ENCODE measurements at regions not wholly inside any gene's neighbourhood (a gene's known extent, or its start where the extent isn't known, plus 50 kb on each side); places are given as distances from the start of the nearest gene placed in this dataset.

GRCh38 chr7:124443762-124444161, 321.8 kb downstream of the GPR37 start:
- H4K20me1 ChIP-seq (ENCODE audit: insufficient read depth, low read length), result no peaks in the 10 kb centered on the region
- H3K4me2 ChIP-seq (ENCODE audit: insufficient read depth, low read length), result no peak overlapping the region
- no peaks in the 10 kb centered on the region for H3K79me2 ChIP-seq (ENCODE audit: insufficient read depth, low read length)
- H3K9ac ChIP-seq (ENCODE audit: low read depth, low read length), result no peak overlapping the region
- ATAC-seq (ENCODE audit: insufficient read depth, low read depth) (no peak), DNase-seq (no peak)
- no peak overlapping the region for H3K4me3 ChIP-seq (ENCODE audit: low read depth in 1 of 2, low read length in 2 of 2)
- H2AFZ ChIP-seq (ENCODE audit: low read depth, low read length), result no peak overlapping the region
- TF ChIP-seq, protein P1, sequence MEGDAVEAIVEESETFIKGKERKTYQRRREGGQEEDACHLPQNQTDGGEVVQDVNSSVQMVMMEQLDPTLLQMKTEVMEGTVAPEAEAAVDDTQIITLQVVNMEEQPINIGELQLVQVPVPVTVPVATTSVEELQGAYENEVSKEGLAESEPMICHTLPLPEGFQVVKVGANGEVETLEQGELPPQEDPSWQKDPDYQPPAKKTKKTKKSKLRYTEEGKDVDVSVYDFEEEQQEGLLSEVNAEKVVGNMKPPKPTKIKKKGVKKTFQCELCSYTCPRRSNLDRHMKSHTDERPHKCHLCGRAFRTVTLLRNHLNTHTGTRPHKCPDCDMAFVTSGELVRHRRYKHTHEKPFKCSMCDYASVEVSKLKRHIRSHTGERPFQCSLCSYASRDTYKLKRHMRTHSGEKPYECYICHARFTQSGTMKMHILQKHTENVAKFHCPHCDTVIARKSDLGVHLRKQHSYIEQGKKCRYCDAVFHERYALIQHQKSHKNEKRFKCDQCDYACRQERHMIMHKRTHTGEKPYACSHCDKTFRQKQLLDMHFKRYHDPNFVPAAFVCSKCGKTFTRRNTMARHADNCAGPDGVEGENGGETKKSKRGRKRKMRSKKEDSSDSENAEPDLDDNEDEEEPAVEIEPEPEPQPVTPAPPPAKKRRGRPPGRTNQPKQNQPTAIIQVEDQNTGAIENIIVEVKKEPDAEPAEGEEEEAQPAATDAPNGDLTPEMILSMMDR (IDR thresholded peaks at IDR 0.05; ENCODE audit: borderline replicate concordance, extremely low read depth, low read length, poor library complexity, severe bottlenecking), result no peak
- no peak for TF ChIP-seq EZH2 (IDR thresholded peaks at IDR 0.05; ENCODE audit: borderline replicate concordance, low read depth, low read length, severe bottlenecking)
- no peak overlapping the region for H3K27ac ChIP-seq (ENCODE audit: low read length)
- no peaks in the 10 kb centered on the region for H3K36me3 ChIP-seq (ENCODE audit: insufficient read depth, low read length)
- no peaks in the 10 kb centered on the region for H3K4me1 ChIP-seq (ENCODE audit: insufficient read depth, low read length)
- no peaks in the 10 kb centered on the region for H3K9me3 ChIP-seq (ENCODE audit: insufficient read depth, low read length, severe bottlenecking)
- no peaks in the 10 kb centered on the region for H3K27me3 ChIP-seq (ENCODE audit: insufficient read depth, low read length, poor library complexity)

GRCh38 chr7:124440081-124440480, 325.5 kb downstream of the GPR37 start:
- Histone ChIP-seq H3K4me2 (ENCODE audit: insufficient read depth, low read length) (no peak overlapping the region), H3K27ac (ENCODE audit: low read length) (no peak overlapping the region)
- no peak for ATAC-seq (ENCODE audit: insufficient read depth, low read depth)

DNA sequence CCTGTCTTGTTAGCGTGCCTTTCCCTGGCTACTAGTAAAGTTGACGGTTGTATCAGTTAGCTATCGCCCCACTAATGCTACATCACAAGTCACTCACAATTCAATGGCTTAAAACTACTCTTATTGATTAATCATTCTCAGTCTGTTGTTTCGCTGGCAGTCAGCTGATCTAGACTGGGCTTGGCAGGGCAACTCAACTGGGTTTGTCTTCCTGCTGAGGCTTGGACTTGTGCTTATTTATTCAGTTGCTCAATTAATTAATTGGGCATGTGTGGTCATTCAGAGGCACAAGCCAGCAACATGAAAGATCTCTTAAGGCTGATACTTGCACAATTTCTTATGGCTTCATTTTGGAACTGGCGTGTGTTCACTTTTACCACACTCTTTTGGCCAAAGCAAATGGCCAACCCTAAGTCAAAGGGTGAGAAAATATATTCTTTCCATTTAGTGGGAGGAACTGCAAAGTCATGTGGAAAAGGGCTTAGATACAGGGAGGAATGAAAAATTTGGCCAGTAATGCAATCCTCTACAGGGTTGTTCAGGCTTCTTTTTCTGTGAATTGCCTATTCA, 333.5 kb downstream of the GPR37 start:
- Histone ChIP-seq H3K4me3 (ENCODE audit: low read depth in 1 of 2, low read length in 2 of 2) (no peak overlapping the region), H3K27ac (ENCODE audit: low read length) (no peak overlapping the region), H3K79me2 (ENCODE audit: insufficient read depth, low read length) (no peaks in the 10 kb centered on the region), H2AFZ (ENCODE audit: low read depth, low read length) (no peak overlapping the region), H3K36me3 (ENCODE audit: insufficient read depth, low read length) (no peaks in the 10 kb centered on the region), H3K27me3 (ENCODE audit: insufficient read depth, low read length, poor library complexity) (no peaks in the 10 kb centered on the region), H4K20me1 (ENCODE audit: insufficient read depth, low read length) (no peaks in the 10 kb centered on the region), H3K9ac (ENCODE audit: low read depth, low read length) (no peak overlapping the region), H3K9me3 (ENCODE audit: insufficient read depth, low read length, severe bottlenecking) (no peaks in the 10 kb centered on the region), H3K4me1 (ENCODE audit: insufficient read depth, low read length) (no peaks in the 10 kb centered on the region), H3K4me2 (ENCODE audit: insufficient read depth, low read length) (no peak overlapping the region)
- TF ChIP-seq, protein P1 (IDR thresholded peaks at IDR 0.05; ENCODE audit: borderline replicate concordance, extremely low read depth, low read length, poor library complexity, severe bottlenecking), result no peak
- TF ChIP-seq EZH2 (IDR thresholded peaks at IDR 0.05; ENCODE audit: borderline replicate concordance, low read depth, low read length, severe bottlenecking), result no peak
- DNase-seq (no peak), ATAC-seq (ENCODE audit: insufficient read depth, low read depth) (no peak)

More at GRCh38 chr7:124440081-124440480, 325.5 kb downstream of the GPR37 start:
- H3K9me3 ChIP-seq (ENCODE audit: insufficient read depth, low read length, severe bottlenecking), result no peaks in the 10 kb centered on the region
- H3K27me3 ChIP-seq (ENCODE audit: insufficient read depth, low read length, poor library complexity), result no peaks in the 10 kb centered on the region
- DNase-seq, result no peak
- no peaks in the 10 kb centered on the region for H3K36me3 ChIP-seq (ENCODE audit: insufficient read depth, low read length)
- no peak overlapping the region for H3K9ac ChIP-seq (ENCODE audit: low read depth, low read length)
- no peak for TF ChIP-seq EZH2 (IDR thresholded peaks at IDR 0.05; ENCODE audit: borderline replicate concordance, low read depth, low read length, severe bottlenecking)
- TF ChIP-seq, protein P1 (IDR thresholded peaks at IDR 0.05; ENCODE audit: borderline replicate concordance, extremely low read depth, low read length, poor library complexity, severe bottlenecking), result no peak
- H3K4me1 ChIP-seq (ENCODE audit: insufficient read depth, low read length), result no peaks in the 10 kb centered on the region
- no peak overlapping the region for H2AFZ ChIP-seq (ENCODE audit: low read depth, low read length)
- no peaks in the 10 kb centered on the region for H3K79me2 ChIP-seq (ENCODE audit: insufficient read depth, low read length)
- no peak overlapping the region for H3K4me3 ChIP-seq (ENCODE audit: low read depth in 1 of 2, low read length in 2 of 2)
- no peaks in the 10 kb centered on the region for H4K20me1 ChIP-seq (ENCODE audit: insufficient read depth, low read length)
